Activated T-cell treated with anti-CD3 and anti-CD28 coated beads, Interleukin-2, amount 50 U/mL, for 4 hours (primary cell): ENCODE measurements at regions not wholly inside any gene's neighbourhood (a gene's known extent, or its start where the extent isn't known, plus 50 kb on each side); places are given as distances from the start of the nearest gene placed in this dataset.

Experiments
- ATAC-seq, 2 donors: fragments of 200-7000 bp; cut with Tn5 transposase; one replicate each; pipeline ENCODE4 v1.10.0; 2021
- DNase-seq: peaks from one replicate; pipeline ENCODE4 v3.0.0-alpha.2; 2020
- H3K27me3 Mint-ChIP-seq: one replicate; pipeline ENCODE4 v1.8.0; 2021; ENCODE audit warnings: low read depth, mixed read lengths
- H3K36me3 Mint-ChIP-seq: one replicate; pipeline ENCODE4 v1.8.0; 2022; ENCODE audit warnings: mixed read lengths; ENCODE audit not compliant: insufficient read depth
- H3K4me1 Mint-ChIP-seq: one replicate; pipeline ENCODE4 v1.8.0; 2021; ENCODE audit warnings: low read depth, mixed read lengths
- H3K4me3 Mint-ChIP-seq: one replicate; pipeline ENCODE4 v1.8.0; 2021; ENCODE audit warnings: mild to moderate bottlenecking, moderate library complexity, mixed read lengths
- H3K9me3 Mint-ChIP-seq: one replicate; pipeline ENCODE4 v1.8.0; 2021; ENCODE audit warnings: mixed read lengths

DNA sequence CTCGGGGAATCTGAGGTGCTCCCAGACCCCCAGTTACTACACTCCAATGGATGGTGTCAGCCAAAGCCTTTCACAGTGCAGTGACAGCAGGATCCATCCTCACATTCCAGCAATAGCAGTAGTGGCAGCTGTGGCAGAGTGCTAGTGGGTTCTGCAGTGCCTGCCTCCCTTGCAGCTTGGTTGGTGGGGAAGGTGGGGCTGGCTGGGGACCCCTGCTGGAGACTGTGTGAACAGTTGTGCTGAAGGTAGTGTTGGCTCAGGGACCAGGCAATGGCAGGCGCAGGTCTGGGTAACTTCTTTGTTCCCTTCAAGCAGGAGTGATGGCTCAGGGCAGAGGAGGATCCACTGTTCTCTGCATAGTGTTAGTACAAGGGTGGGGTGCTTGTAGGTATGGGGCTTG is 343.7 kb upstream of the TRAM1L1 start:
- no peak for DNase-seq
- peaks cover 5% of the 10 kb centered on the region for H3K9me3 Mint-ChIP-seq
- H3K36me3 Mint-ChIP-seq, result no peaks in the 10 kb centered on the region
- no peaks in the 10 kb centered on the region for H3K27me3 Mint-ChIP-seq
- H3K4me3 Mint-ChIP-seq, result no peak overlapping the region
- no peaks in the 10 kb centered on the region for H3K4me1 Mint-ChIP-seq
- ATAC-seq, result no peak

GRCh38 chr4:117429506-117429905 is 344.1 kb upstream of the TRAM1L1 start:
- Mint-ChIP-seq H3K27me3 (no peaks in the 10 kb centered on the region), H3K4me3 (no peak overlapping the region), H3K4me1 (no peaks in the 10 kb centered on the region), H3K9me3 (peaks cover 5% of the 10 kb centered on the region), H3K36me3 (no peaks in the 10 kb centered on the region)
- DNase-seq (no peak), ATAC-seq (no peak)

- H3K36me3 Mint-ChIP-seq, result no peaks in the 10 kb centered on the region
- no peaks in the 10 kb centered on the region for H3K9me3 Mint-ChIP-seq
- H3K4me1 Mint-ChIP-seq, result no peaks in the 10 kb centered on the region
- no peak for ATAC-seq
- H3K4me3 Mint-ChIP-seq, result no peak overlapping the region
- no peaks in the 10 kb centered on the region for H3K27me3 Mint-ChIP-seq
- no peak for DNase-seq
These were observed 349.0 kb upstream of the TRAM1L1 start for GRCh38 chr4:117434424-117434823.

- no peak for DNase-seq
- ATAC-seq, result no peak
- no peak overlapping the region for H3K4me3 Mint-ChIP-seq
- H3K36me3 Mint-ChIP-seq, result no peaks in the 10 kb centered on the region
- H3K9me3 Mint-ChIP-seq, result peaks cover 12% of the 10 kb centered on the region
- H3K27me3 Mint-ChIP-seq, result no peaks in the 10 kb centered on the region
- no peaks in the 10 kb centered on the region for H3K4me1 Mint-ChIP-seq
These were observed 362.5 kb upstream of the TRAM1L1 start for GRCh38 chr4:117447925-117448324.

DNA sequence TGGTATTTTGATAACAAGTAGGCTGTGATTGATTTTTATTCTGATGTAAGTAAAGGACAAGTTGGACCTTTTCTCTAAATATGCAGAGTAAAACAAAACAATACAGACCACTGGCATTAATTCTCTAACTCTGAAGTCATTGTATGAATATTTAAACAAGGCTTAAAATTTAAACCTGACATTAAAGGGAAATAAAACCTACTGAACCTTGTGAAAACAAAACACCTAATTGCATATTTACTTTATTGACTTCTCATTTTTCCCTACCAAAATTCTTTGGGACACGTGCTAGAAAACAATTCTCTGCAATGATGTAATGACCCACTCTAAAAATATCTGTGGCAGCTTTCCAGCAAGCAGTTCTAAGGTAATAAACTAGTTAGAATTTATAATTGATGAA is 369.7 kb upstream of the TRAM1L1 start:
- no peaks in the 10 kb centered on the region for H3K4me1 Mint-ChIP-seq
- DNase-seq (no peak), ATAC-seq (no peak)
- no peaks in the 10 kb centered on the region for H3K27me3 Mint-ChIP-seq
- no peaks in the 10 kb centered on the region for H3K36me3 Mint-ChIP-seq
- H3K4me3 Mint-ChIP-seq, result no peak overlapping the region
- peaks cover 4% of the 10 kb centered on the region for H3K9me3 Mint-ChIP-seq

GRCh38 chr4:117466388-117466787 is 381.0 kb upstream of the TRAM1L1 start:
- Mint-ChIP-seq H3K9me3 (peaks cover 3% of the 10 kb centered on the region), H3K4me3 (no peak overlapping the region), H3K36me3 (no peaks in the 10 kb centered on the region), H3K4me1 (no peaks in the 10 kb centered on the region), H3K27me3 (no peaks in the 10 kb centered on the region)
- DNase-seq, result no peak
- ATAC-seq, result no peak

DNA sequence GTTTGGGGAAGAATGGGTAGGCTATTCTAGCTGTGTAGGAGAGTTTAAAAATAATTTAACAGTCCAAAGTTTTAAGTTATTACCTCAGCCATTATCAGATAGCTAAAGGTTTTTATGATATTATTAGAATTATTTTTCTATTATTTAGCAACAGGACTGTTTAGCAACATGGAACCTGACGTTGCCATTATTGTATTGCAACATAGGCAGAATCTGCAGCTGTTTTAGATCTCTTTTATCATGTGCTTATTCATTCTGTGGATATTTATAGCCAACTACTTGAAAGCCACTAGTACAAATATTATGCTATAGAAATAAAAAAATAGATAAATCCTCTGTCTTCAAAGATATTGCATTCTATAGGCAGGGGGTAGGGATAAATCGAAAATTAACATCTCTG is 382.0 kb upstream of the TRAM1L1 start:
- ATAC-seq (no peak), DNase-seq (no peak)
- H3K36me3 Mint-ChIP-seq, result no peaks in the 10 kb centered on the region
- H3K9me3 Mint-ChIP-seq, result peaks cover 3% of the 10 kb centered on the region
- no peak overlapping the region for H3K4me3 Mint-ChIP-seq
- H3K4me1 Mint-ChIP-seq, result no peaks in the 10 kb centered on the region
- no peaks in the 10 kb centered on the region for H3K27me3 Mint-ChIP-seq

GRCh38 chr4:117474987-117475386 is 389.6 kb upstream of the TRAM1L1 start:
- Mint-ChIP-seq H3K9me3 (no peaks in the 10 kb centered on the region), H3K36me3 (no peaks in the 10 kb centered on the region), H3K4me3 (no peak overlapping the region), H3K4me1 (no peaks in the 10 kb centered on the region), H3K27me3 (no peaks in the 10 kb centered on the region)
- no peak for ATAC-seq
- DNase-seq, result no peak

DNA sequence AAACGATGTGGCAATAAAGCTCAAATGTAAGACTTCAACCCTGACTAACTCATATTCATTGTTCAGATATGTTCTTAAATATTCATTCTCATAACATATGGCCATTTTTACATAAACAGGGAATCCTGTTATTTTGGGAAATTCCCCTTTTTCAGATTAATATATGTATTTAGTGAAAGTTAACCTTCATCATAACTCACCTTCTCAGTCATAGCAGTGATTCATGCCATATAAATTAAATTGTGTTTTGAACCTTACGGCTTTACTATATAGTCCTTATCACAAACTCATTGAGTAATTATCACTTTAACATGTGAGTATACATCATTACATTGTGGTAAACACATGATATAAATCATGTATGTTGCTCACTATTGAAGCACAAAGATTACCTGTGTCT is 392.5 kb upstream of the TRAM1L1 start:
- Mint-ChIP-seq H3K4me3 (no peak overlapping the region), H3K4me1 (no peaks in the 10 kb centered on the region), H3K36me3 (no peaks in the 10 kb centered on the region), H3K9me3 (no peaks in the 10 kb centered on the region), H3K27me3 (no peaks in the 10 kb centered on the region)
- ATAC-seq, result no peak
- DNase-seq, result no peak

GRCh38 chr4:117478702-117479101 is 393.3 kb upstream of the TRAM1L1 start:
- DNase-seq (no peak), ATAC-seq (no peak)
- H3K4me1 Mint-ChIP-seq, result no peaks in the 10 kb centered on the region
- H3K9me3 Mint-ChIP-seq, result no peaks in the 10 kb centered on the region
- H3K36me3 Mint-ChIP-seq, result no peaks in the 10 kb centered on the region
- no peaks in the 10 kb centered on the region for H3K27me3 Mint-ChIP-seq
- H3K4me3 Mint-ChIP-seq, result no peak overlapping the region

- Mint-ChIP-seq H3K27me3 (no peaks in the 10 kb centered on the region), H3K36me3 (no peaks in the 10 kb centered on the region), H3K4me1 (no peaks in the 10 kb centered on the region), H3K4me3 (no peak overlapping the region), H3K9me3 (no peaks in the 10 kb centered on the region)
- DNase-seq (no peak), ATAC-seq (peak; percentile 43 to 61)
These were observed 394.3 kb upstream of the TRAM1L1 start for GRCh38 chr4:117479673-117480072.

DNA sequence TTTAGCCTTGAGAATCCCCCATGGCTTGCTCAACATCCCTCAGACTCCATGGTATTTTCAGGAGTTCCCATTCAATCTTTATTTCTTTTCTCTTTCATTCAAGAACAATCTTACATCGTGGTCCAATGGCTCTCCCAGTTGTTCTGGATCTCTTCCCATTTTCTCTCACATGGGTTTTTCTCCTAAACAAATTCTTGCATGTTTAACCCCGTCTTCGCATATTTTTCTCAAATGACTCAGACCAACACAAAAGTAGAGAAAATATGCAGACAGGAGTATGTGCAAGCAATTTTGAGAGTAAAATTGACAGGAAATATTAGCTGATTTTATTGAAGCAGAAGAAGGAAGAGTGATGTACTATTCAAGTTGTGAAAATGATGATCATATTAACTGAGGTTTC is 396.4 kb upstream of the TRAM1L1 start:
- Mint-ChIP-seq H3K9me3 (no peaks in the 10 kb centered on the region), H3K36me3 (no peaks in the 10 kb centered on the region), H3K27me3 (no peaks in the 10 kb centered on the region), H3K4me1 (no peaks in the 10 kb centered on the region), H3K4me3 (no peak overlapping the region)
- DNase-seq, result no peak
- no peak for ATAC-seq

- ATAC-seq (no peak), DNase-seq (no peak)
- no peak overlapping the region for H3K4me3 Mint-ChIP-seq
- no peaks in the 10 kb centered on the region for H3K27me3 Mint-ChIP-seq
- no peaks in the 10 kb centered on the region for H3K4me1 Mint-ChIP-seq
- H3K9me3 Mint-ChIP-seq, result peaks cover 4% of the 10 kb centered on the region
- H3K36me3 Mint-ChIP-seq, result no peaks in the 10 kb centered on the region
These were observed 403.3 kb upstream of the TRAM1L1 start for GRCh38 chr4:117488692-117489091.

DNA sequence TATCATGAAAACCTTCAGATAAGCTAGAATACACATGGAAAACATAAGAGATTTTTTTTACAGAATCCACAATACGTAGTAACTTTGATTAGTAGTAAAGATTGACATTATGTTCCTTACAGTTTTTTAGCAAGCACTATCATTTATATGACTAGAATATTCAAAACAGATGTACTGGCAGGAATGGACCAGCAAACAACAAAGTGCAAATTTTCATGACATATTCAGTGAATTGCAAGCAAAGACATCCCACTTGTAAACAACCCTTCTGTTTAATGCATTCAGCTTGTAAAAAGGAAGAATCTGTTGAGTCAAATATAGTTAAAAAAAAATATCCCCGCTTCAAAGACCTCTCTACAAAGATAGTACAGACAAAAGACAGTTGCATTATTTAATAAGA is 403.7 kb upstream of the TRAM1L1 start:
- Mint-ChIP-seq H3K9me3 (peaks cover 4% of the 10 kb centered on the region), H3K4me1 (no peaks in the 10 kb centered on the region), H3K27me3 (no peaks in the 10 kb centered on the region), H3K36me3 (no peaks in the 10 kb centered on the region), H3K4me3 (no peak overlapping the region)
- DNase-seq, result no peak
- ATAC-seq, result no peak

DNA sequence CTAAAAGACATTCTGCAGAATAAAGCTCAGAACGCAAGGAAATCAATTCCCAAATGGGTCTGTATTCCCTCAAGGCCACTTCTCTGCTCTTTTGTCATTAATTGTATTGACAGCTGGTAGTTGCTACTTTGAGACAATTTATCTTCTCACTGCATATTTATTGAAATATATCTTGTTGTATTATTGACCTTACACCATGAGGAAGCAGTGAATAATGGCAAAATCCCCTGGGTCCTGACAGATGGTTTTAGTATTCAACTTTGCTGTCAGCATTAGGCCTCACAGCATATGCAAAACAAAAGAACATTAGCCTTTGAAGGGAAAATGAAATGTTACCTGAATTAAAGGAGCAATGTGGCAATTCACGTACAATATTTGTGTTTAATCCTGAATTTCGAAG is 406.1 kb upstream of the TRAM1L1 start:
- no peaks in the 10 kb centered on the region for H3K36me3 Mint-ChIP-seq
- H3K4me1 Mint-ChIP-seq, result no peaks in the 10 kb centered on the region
- no peak overlapping the region for H3K4me3 Mint-ChIP-seq
- H3K9me3 Mint-ChIP-seq, result peaks cover 4% of the 10 kb centered on the region
- DNase-seq (no peak), ATAC-seq (no peak)
- H3K27me3 Mint-ChIP-seq, result no peaks in the 10 kb centered on the region

DNA sequence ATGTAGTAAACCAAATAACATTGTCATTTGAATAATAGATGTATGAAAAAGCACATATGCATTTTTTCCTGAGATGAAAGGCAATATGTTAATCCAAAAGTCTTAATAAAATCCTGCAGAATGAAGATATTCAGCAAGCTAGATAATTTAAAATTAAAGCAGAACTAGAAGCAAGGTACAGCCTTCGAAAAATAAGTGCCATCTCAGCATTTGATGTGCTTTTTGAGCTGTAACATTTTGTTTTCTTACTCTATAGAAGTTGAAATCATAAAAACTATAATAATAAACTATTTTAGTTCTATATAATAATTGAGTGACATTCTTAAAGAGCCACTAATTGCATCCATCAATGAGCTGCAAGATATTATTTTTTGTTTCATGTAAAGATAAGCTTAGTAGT is 410.4 kb upstream of the TRAM1L1 start:
- ATAC-seq, result no peak
- Mint-ChIP-seq H3K27me3 (no peaks in the 10 kb centered on the region), H3K9me3 (peaks cover 4% of the 10 kb centered on the region), H3K4me1 (no peaks in the 10 kb centered on the region), H3K36me3 (no peaks in the 10 kb centered on the region), H3K4me3 (no peak overlapping the region)
- no peak for DNase-seq
